NOMO-1 (cell line): ENCODE measurements at regions not wholly inside any gene's neighbourhood (a gene's known extent, or its start where the extent isn't known, plus 50 kb on each side); places are given as distances from the start of the nearest gene placed in this dataset.
"Not testable (repeated sequence)": the region's sequence is repeated elsewhere in the genome, so short reads cannot be mapped to it uniquely, and the experiment has no call there.

Experiments used
- DNase-seq, 2 experiments: peaks; one replicate each; lab custom pipeline; 2025; ENCODE audit not compliant: unreplicated experiment in 2 of 2; lab: John Stamatoyannopoulos, UW

DNA sequence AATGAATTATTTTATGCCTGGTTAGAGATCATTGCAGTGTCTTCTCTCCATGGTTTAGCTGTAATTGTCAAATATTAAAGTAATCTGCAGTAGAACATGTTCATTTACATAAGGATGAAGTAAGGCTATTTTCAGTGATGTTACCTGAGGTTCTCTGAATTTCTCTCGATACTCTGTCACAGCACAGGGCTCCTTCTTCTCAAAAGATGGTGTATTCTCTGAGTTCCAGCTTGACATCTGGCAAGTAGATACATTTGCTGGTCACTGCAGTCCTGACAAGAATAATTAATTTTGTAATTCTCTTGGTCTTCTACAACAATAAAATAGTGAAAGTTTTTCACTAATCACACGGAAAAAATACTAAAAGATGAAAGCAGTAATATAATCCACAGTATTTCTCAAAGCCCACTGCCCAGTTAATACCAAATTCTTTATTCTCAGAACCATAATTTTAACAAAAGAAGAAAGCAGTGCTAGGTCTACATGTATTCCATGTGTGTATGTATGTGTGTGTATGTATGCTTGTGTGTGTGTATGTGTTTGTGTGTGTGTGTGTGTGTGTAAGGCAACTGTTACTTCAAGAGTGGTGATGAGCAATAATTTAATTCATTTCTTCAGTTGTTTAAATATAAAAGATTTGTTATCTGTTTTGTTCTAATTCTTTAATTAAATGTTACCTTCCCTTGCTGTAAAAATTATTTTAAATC lies 1165.5 kb upstream of the SLC39A10 start:
- peak in 1 of 2 experiments; percentile 19 for DNase-seq

- DNase-seq = no peak
Measured at GRCh38 chr2:194486326-194486725, 1170.7 kb upstream of the SLC39A10 start.

GRCh38 chr2:194483041-194483440 lies 1174.0 kb upstream of the SLC39A10 start:
- no peak for DNase-seq

GRCh38 chr2:194465641-194466040 lies 1191.4 kb upstream of the SLC39A10 start:
- no peak for DNase-seq

GRCh38 chr2:194464964-194465638 lies 1191.9 kb upstream of the SLC39A10 start:
- peak in 1 of 2 experiments; percentile 16 for DNase-seq

GRCh38 chr2:194462883-194463282 lies 1194.1 kb upstream of the SLC39A10 start:
- peak in 1 of 2 experiments; percentile 2 for DNase-seq

DNA sequence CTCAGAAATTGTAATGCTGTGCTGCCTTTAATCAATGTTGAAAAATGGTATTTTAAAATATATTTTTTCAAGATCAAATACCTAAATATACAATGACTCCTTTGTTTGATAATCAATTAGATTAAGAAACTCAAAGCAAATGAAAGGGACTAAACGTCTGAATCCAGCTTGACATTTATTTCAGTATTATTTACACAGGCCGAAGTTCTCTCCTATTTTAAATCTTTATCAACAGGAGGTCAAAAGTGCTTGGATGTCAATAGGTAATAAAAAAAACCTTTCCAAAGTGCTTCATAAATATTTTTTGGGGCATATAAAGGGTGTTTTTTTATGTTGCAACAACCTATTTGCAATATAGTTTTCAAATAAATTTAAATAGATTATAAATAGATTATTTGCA lies 1201.7 kb upstream of the SLC39A10 start:
- no peak for DNase-seq

DNA sequence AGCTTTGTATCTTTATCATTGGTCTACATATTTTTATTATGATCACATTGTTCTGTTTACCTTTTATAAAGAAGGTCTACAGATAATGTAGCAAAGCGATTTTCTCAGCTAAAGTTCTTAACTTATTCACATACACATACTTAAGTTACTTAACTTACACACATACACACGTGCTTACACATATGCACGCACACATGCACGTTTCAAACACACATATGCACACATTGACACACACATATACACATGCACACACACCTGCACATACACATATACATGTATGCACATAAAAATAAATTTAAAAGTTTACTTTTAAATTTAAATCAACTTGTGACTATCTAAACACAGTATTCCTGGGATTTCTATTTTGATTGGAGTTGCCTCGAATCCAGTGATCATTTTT lies 1204.5 kb upstream of the SLC39A10 start:
- no peak for DNase-seq

GRCh38 chr2:194445226-194445625 lies 1211.8 kb upstream of the SLC39A10 start:
- DNase-seq = no peak

DNA sequence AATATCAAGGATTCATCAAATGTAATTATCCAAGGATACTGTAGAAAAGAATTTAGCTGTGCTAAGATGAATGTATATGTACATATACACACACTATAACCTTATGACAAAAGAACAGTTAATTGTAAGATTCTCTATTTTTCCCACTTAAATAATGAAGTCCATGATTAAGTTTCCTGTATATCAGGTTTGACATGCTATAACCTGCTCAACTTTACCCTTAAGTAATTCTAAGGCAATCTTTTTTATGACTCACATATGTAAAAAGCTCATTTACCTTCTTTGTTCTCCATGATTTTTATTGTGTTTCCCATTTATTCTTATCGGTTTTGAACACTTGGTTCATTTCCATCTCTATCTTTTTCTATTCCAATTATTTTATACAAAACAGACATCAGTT lies 1213.1 kb upstream of the SLC39A10 start:
- no peak for DNase-seq

- DNase-seq = no peak
Measured at GRCh38 chr2:194424683-194425209, 1232.3 kb upstream of the SLC39A10 start.

DNA sequence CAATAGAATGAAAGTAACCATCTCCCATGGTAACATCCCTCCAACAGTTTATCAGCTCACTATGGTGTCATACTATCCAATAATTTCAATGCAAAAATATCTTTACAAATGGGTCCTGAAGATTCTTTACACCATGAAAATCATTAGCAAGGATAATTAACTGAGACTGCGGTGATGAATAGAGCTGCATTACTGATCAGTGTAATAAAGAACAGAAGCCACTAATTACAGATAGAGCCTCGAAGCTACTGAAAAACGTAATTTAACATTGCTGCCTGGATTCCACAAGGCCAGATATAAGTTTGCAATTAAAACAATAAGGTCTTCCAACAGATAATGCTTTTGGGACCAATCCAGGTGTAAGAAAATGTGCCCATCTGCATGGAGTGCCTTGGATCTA lies 1245.8 kb upstream of the SLC39A10 start:
- no peak for DNase-seq

- no peak for DNase-seq
Measured at GRCh38 chr2:194395818-194396217, 1261.2 kb upstream of the SLC39A10 start.

DNA sequence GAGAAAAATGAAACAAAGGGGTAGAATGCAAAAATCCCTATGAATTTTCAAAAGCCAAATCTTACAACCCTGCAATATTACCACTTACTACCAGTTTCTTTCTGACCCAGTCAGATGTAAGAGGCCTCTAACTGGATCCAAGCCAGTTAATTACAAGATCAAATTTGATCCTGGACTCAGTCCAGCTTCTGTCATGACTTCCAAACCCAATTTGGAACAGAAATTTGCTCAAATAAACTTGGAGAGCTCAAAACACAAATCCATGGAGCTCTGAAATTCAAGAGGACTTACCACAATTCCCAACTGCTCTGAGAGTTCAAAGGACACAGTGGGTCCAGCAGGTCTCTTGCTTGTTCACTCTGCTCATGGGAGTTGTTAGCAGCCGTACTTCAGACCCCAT lies 1271.7 kb upstream of the SLC39A10 start:
- DNase-seq = no peak

DNA sequence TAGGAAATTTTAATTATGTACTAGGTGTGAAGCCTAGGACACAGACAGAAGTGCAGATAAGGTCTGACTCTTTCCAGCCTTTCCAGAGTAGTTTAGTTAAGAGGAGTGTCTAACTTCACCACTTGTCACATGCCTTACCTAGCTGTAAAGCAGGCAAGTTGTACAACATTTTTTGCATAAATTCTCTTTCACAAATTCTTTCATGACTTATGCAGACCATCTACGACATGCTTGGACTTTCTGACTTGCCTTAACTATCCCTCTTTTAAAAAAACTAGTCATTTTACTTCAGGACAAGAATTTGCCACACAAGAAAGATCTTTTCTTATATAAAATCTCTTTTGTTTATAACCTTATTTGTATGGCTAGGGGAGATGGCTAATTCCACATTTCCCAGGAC lies 1273.6 kb upstream of the SLC39A10 start:
- DNase-seq = no peak

- DNase-seq = no peak
Measured at GRCh38 chr2:194382221-194382620, 1274.8 kb upstream of the SLC39A10 start.

DNA sequence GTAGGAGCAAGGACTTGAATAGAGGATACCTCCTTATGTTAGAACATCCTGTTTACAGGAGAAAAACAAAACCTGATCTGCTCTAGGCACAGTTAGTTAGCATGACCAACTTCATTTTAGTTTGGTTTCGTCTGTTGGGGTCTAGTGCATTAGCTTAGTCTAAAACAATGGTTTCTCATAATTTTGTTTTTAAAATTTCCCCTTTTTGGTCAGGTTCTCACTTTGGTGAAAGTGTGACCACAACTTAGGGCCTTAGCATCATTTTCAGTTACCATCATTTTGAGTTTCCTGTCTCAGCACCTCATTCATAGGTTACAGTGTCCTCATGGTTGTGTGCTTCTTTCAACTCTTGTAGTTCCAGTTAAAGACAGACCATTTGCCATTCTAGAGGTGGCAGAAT lies 1277.0 kb upstream of the SLC39A10 start:
- no peak for DNase-seq

DNA sequence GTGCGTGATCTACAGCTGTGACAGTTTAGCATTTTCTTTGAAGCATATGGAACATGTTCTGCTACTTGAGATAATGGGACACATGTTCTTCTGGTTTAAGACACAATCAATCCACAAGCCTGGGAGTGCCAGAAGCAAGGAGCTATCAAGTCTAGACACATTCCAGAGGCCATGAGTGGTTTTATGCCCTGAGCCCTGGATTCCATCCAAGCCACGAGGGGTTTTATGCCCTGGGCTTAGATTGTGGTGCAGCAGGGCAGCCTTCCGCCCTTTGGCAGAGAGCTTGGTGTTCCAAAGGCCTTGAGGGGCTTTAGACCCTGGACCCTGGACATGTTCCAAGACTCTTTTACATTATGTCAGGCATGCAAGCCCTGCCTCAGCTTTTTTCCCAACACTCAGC lies 1289.6 kb upstream of the SLC39A10 start:
- not testable (repeated sequence) for DNase-seq

- DNase-seq = no peak
Measured at GRCh38 chr2:194363878-194364277, 1293.1 kb upstream of the SLC39A10 start.

DNA sequence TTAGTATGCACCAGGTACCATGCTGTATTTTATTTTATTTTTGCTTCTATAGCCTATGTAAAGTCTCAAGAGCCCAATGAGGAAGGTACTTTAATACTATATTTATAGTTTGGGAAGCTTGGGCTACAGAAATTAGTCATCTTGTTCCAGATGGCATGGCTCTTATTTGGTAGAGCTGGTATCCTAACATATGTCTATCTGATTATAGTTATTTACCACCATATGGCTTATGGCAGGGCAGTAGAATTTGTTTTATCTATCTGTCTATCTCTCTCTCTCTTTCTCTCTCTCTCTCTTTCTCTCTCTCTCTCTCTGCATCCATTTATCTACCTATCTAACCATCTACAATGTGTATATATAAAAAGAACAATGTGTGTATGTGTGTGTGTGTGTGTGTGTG lies 1293.7 kb upstream of the SLC39A10 start:
- DNase-seq = no peak

DNA sequence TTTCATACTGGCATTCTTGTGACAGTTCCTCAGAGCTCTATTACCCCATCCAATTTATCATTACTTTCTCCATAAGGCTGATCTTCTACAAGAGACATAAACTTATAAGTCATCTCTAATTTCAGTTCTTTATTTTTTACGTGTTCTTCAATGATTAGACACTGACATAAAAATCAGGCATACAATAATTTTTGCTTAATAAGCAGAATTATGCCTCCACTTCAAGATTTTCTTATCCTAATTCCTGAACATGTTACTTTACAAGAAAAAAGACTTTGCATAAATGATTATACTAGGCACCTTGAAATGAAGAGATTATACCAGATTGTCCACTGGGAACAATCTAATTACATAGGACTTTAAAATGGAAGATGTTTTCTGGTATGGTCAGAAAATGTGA lies 1304.5 kb upstream of the SLC39A10 start:
- no peak for DNase-seq

GRCh38 chr2:194346193-194346592 lies 1310.8 kb upstream of the SLC39A10 start:
- no peak for DNase-seq
